ENCODE measurements at regions not wholly inside any gene's neighbourhood (a gene's known extent, or its start where the extent isn't known, plus 50 kb on each side); places are given as distances from the start of the nearest gene placed in this dataset.

GRCh38 chr10:90982406-90983008 is 61.6 kb upstream of the ANKRD1 start:
- Histone ChIP-seq H3F3A (ENCODE audit: insufficient read depth, low read depth) (no peaks in the 10 kb centered on the region), H3K27me3 (ENCODE audit: insufficient read depth, low read depth) (no peaks in the 10 kb centered on the region), H3K36me3 (ENCODE audit: low read depth) (no peaks in the 10 kb centered on the region), H3K9me2 (ENCODE audit: insufficient read depth) (no peaks in the 10 kb centered on the region), H3K9me3 (ENCODE audit: insufficient read depth, low read depth) (no peaks in the 10 kb centered on the region), H4K20me1 (ENCODE audit: insufficient read depth) (no peaks in the 10 kb centered on the region), H3K79me2 (ENCODE audit: low read depth) (no peaks in the 10 kb centered on the region), H3K4me1 (replicated peaks; ENCODE audit: insufficient read depth) (no peaks in the 10 kb centered on the region), H3K4me3 (no peak overlapping the region), H3K27ac (no peak overlapping the region), H2AFZ (no peak overlapping the region), H3K4me2 (no peak overlapping the region)
- ChIA-PET CTCF (interaction anchor here (0.5 kb wide), 1 partner anchor 181 kb away, joined by 20 read pairs; no protein-coding TSS in a partner anchor), POLR2A (ENCODE audit: unreplicated experiment) (no interaction called here)
- TF ChIP-seq EZH2 (IDR thresholded peaks at IDR 0.05; ENCODE audit: low read depth): no peak
- TF ChIP-seq, protein P1, sequence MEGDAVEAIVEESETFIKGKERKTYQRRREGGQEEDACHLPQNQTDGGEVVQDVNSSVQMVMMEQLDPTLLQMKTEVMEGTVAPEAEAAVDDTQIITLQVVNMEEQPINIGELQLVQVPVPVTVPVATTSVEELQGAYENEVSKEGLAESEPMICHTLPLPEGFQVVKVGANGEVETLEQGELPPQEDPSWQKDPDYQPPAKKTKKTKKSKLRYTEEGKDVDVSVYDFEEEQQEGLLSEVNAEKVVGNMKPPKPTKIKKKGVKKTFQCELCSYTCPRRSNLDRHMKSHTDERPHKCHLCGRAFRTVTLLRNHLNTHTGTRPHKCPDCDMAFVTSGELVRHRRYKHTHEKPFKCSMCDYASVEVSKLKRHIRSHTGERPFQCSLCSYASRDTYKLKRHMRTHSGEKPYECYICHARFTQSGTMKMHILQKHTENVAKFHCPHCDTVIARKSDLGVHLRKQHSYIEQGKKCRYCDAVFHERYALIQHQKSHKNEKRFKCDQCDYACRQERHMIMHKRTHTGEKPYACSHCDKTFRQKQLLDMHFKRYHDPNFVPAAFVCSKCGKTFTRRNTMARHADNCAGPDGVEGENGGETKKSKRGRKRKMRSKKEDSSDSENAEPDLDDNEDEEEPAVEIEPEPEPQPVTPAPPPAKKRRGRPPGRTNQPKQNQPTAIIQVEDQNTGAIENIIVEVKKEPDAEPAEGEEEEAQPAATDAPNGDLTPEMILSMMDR (conservative IDR thresholded peaks at IDR 0.05): no peak
- intact Hi-C loops (cut with micrococcal nuclease; ENCODE audit: unreplicated experiment): no loop called here
- DNase-seq: no peak
- BruUV-seq (replicated peaks): no TSS peak

DNA sequence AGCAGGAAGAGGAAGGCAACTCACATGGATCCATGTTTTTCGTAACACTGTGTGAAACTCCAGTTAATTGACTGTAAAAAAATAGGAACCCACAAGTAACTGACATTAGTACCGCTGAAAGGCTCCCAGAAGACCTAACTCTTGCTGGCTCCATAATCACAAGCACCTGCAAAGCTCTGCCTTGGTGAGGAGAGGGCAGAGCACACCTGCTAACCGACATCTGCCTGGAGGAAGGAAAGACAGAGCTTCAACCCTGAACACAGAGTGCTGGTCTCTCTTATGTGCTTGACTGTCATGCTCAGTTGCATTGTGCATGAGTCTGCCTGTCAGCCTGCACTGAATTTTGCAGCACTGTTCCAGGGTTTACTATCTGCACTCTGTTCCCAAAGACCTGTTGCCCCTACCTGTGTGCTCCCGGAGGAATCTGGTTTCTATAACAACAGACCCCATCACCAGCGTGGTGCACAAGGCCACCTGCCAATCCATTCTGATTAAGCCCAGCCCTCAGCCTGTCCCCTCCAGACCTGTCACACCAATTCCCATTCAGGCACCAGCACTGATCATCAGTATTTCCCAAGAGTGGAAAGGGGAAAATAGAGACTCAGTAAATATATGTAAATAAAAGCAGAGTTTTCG is 63.1 kb upstream of the ANKRD1 start:
- POLR2A ChIA-PET (ENCODE audit: unreplicated experiment): no interaction called here
- H3K4me2 ChIP-seq: no peak overlapping the region
- H3K4me3 ChIP-seq: no peak overlapping the region
- no peaks in the 10 kb centered on the region for H3K36me3 ChIP-seq (ENCODE audit: low read depth)
- H3K4me1 ChIP-seq (replicated peaks; ENCODE audit: insufficient read depth): no peaks in the 10 kb centered on the region
- H3K9me2 ChIP-seq (ENCODE audit: insufficient read depth): no peaks in the 10 kb centered on the region
- H3K79me2 ChIP-seq (ENCODE audit: low read depth): no peaks in the 10 kb centered on the region
- no peak for DNase-seq
- BruUV-seq (replicated peaks): no TSS peak
- intact Hi-C loops (cut with micrococcal nuclease; ENCODE audit: unreplicated experiment): no loop called here
- no peak overlapping the region for H3K27ac ChIP-seq
- TF ChIP-seq EZH2 (IDR thresholded peaks at IDR 0.05; ENCODE audit: low read depth): no peak
- TF ChIP-seq, protein P1 (conservative IDR thresholded peaks at IDR 0.05): no peak
- no peaks in the 10 kb centered on the region for H4K20me1 ChIP-seq (ENCODE audit: insufficient read depth)
- no peaks in the 10 kb centered on the region for H3K27me3 ChIP-seq (ENCODE audit: insufficient read depth, low read depth)
- no peak overlapping the region for H2AFZ ChIP-seq
- no peaks in the 10 kb centered on the region for H3F3A ChIP-seq (ENCODE audit: insufficient read depth, low read depth)
- CTCF ChIA-PET: no interaction called here
- no peaks in the 10 kb centered on the region for H3K9me3 ChIP-seq (ENCODE audit: insufficient read depth, low read depth)

DNA sequence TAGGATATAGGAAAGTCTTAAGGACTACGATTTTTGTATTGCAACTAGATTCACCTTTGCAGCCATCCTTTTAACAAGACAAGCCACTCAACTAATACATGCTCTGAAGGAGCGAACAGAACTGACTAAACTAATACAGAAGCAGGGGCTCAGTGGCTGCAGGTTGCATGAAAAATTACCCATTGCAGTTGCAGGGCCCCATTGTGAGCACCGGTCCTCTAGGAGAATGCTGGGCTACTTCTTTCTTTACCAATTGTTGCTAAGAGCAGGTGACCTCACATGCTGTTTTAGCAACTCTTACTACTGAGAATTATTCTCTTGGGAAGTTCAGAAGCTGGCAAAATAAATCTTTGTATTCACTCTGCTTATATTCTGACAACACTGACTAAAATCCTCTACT is 64.0 kb upstream of the ANKRD1 start:
- Histone ChIP-seq H4K20me1 (ENCODE audit: insufficient read depth) (no peaks in the 10 kb centered on the region), H2AFZ (no peak overlapping the region), H3F3A (ENCODE audit: insufficient read depth, low read depth) (no peaks in the 10 kb centered on the region), H3K27me3 (ENCODE audit: insufficient read depth, low read depth) (no peaks in the 10 kb centered on the region), H3K79me2 (ENCODE audit: low read depth) (no peaks in the 10 kb centered on the region), H3K9me2 (ENCODE audit: insufficient read depth) (no peaks in the 10 kb centered on the region), H3K4me3 (no peak overlapping the region), H3K36me3 (ENCODE audit: low read depth) (no peaks in the 10 kb centered on the region), H3K27ac (no peak overlapping the region), H3K9me3 (ENCODE audit: insufficient read depth, low read depth) (no peaks in the 10 kb centered on the region), H3K4me1 (replicated peaks; ENCODE audit: insufficient read depth) (no peaks in the 10 kb centered on the region), H3K4me2 (no peak overlapping the region)
- intact Hi-C loops (cut with micrococcal nuclease; ENCODE audit: unreplicated experiment): no loop called here
- no peak for TF ChIP-seq EZH2 (IDR thresholded peaks at IDR 0.05; ENCODE audit: low read depth)
- TF ChIP-seq, protein P1 (conservative IDR thresholded peaks at IDR 0.05): no peak
- ChIA-PET CTCF (interaction anchor here (0.5 kb wide), 1 partner anchor 58 kb away, joined by 3 read pairs; no protein-coding TSS in a partner anchor), POLR2A (ENCODE audit: unreplicated experiment) (no interaction called here)
- no peak for DNase-seq
- no TSS peak for BruUV-seq (replicated peaks)

All from PC-9 (cell line).